Kidney (tissue), 13 donors: ENCODE measurements at regions not wholly inside any gene's neighbourhood (a gene's known extent, or its start where the extent isn't known, plus 50 kb on each side); places are given as distances from the start of the nearest gene placed in this dataset.

Source experiments
- DNase-seq, 5 donors: peaks; one replicate each; pipeline ENCODE4 v3.0.0-alpha.2; 2013 to 2020
- FAIRE-seq: peaks from 2 replicates; lab custom pipeline; 2012; peaks lifted over from hg19 to GRCh38; lab: Jason Lieb, UNC
- H3K27ac ChIP-seq, 2 donors: one replicate each; pipeline ENCODE4 v1.7.0; 2013; ENCODE audit warnings: low read depth in 2 of 2, low read length in 2 of 2, inconsistent platforms in 1 of 2
- H3K27me3 ChIP-seq: one replicate; pipeline ENCODE4 v1.7.1; 2013; ENCODE audit warnings: low read length, inconsistent platforms; ENCODE audit not compliant: control insufficient read depth, insufficient read depth
- H3K36me3 ChIP-seq, 3 donors: one replicate each; pipeline versions ENCODE4 v1.7.0 to v1.7.1; 2013; ENCODE audit warnings: low read length in 3 of 3, control low read depth in 1 of 3, inconsistent platforms in 1 of 3; ENCODE audit not compliant: insufficient read depth in 3 of 3, control insufficient read depth in 2 of 3
- H3K4me1 ChIP-seq, 3 donors: one replicate each; pipeline versions ENCODE4 v1.7.0 to v1.7.1; 2013; ENCODE audit warnings: low read length in 3 of 3, inconsistent platforms in 1 of 3, low read depth in 1 of 3; ENCODE audit not compliant: control insufficient read depth in 2 of 3, insufficient read depth in 2 of 3
- H3K4me3 ChIP-seq, 3 donors: one replicate each; pipeline versions ENCODE4 v1.7.0 to v1.8.1; 2013; ENCODE audit warnings: low read length in 3 of 3, control low read depth in 1 of 3, inconsistent platforms in 1 of 3
- H3K9ac ChIP-seq, 3 donors: one replicate each; pipeline versions ENCODE4 v1.7.0 to v1.7.1; 2013; ENCODE audit warnings: low read length in 3 of 3, control low read depth in 1 of 3, inconsistent platforms in 1 of 3
- H3K9me3 ChIP-seq, 3 donors: one replicate each; pipeline versions ENCODE4 v1.7.0 to v1.7.1; 2013; ENCODE audit warnings: low read length in 3 of 3, control low read depth in 1 of 3, inconsistent platforms in 1 of 3; ENCODE audit not compliant: control insufficient read depth in 2 of 3, insufficient read depth in 1 of 3
- CTCF ChIP-seq: IDR thresholded peaks from 3 replicates; pipeline ENCODE4 v1.5.1; 2012; ENCODE audit warnings: mild to moderate bottlenecking, moderate library complexity, borderline replicate concordance; ENCODE audit not compliant: insufficient read depth; ENCODE audit errors: extremely low read depth
- intact Hi-C: fragments of 100-400 bp; cut with DNase I; formaldehyde crosslinking; loops from one replicate; pipeline ENCODE4 v1.11.1; 2022
- donor health status: control.
- donor health status: control.
- donor health status: control.
- donor health status: control.
- donor health status: control.
- donor health status: DM: yes; HTN: yes; CAD: no.
- donor health status: Normal renal cell carcinoma (clear cell type).

GRCh38 chr10:131500181-131500580, 188.7 kb upstream of the TCERG1L start:
- Histone ChIP-seq H3K9ac (no peak overlapping the region), H3K27ac (no peak overlapping the region), H3K27me3 (no peaks in the 10 kb centered on the region), H3K9me3 (peaks cover 0 to 15% (median 9%) of the 10 kb centered on the region in 3 donors), H3K4me1 (no peaks in the 10 kb centered on the region), H3K36me3 (no peaks in the 10 kb centered on the region), H3K4me3 (no peak overlapping the region)
- DNase-seq (no peak), FAIRE-seq (no peak)
- no peak for TF ChIP-seq CTCF
- intact Hi-C loops = no loop called here

- no peak for TF ChIP-seq CTCF
- no peak for FAIRE-seq
- Histone ChIP-seq H3K27me3 (no peaks in the 10 kb centered on the region), H3K4me1 (no peaks in the 10 kb centered on the region), H3K36me3 (no peaks in the 10 kb centered on the region), H3K9ac (no peak overlapping the region), H3K4me3 (no peak overlapping the region), H3K9me3 (peaks cover 0 to 15% (median 9%) of the 10 kb centered on the region in 3 donors), H3K27ac (no peak overlapping the region)
- intact Hi-C loops = no loop called here
- DNase-seq = no peak
Observed at GRCh38 chr10:131500892-131501291, 189.4 kb upstream of the TCERG1L start.

GRCh38 chr10:131503992-131504391, 192.5 kb upstream of the TCERG1L start:
- DNase-seq = no peak
- no peak overlapping the region for H3K4me3 ChIP-seq
- intact Hi-C loops = no loop called here
- no peaks in the 10 kb centered on the region for H3K4me1 ChIP-seq
- no peak overlapping the region for H3K27ac ChIP-seq
- no peaks in the 10 kb centered on the region for H3K27me3 ChIP-seq
- H3K9ac ChIP-seq = no peak overlapping the region
- no peak for FAIRE-seq
- no peak for TF ChIP-seq CTCF
- H3K9me3 ChIP-seq = peaks cover 0 to 15% (median 9%) of the 10 kb centered on the region in 3 donors
- H3K36me3 ChIP-seq = no peaks in the 10 kb centered on the region

GRCh38 chr10:131511391-131511790, 199.9 kb upstream of the TCERG1L start:
- DNase-seq = no peak
- intact Hi-C loops = no loop called here
- no peak for FAIRE-seq
- Histone ChIP-seq H3K4me3 (no peak overlapping the region), H3K36me3 (no peaks in the 10 kb centered on the region), H3K4me1 (no peaks in the 10 kb centered on the region), H3K27ac (no peak overlapping the region), H3K27me3 (no peaks in the 10 kb centered on the region), H3K9me3 (peaks cover 2 to 5% (median 3%) of the 10 kb centered on the region in 3 donors), H3K9ac (no peak overlapping the region)
- no peak for TF ChIP-seq CTCF
